HEK293T (cell line): ENCODE measurements at regions not wholly inside any gene's neighbourhood (a gene's known extent, or its start where the extent isn't known, plus 50 kb on each side); places are given as distances from the start of the nearest gene placed in this dataset.

Experiments used
- CTCF ChIA-PET: fragments of 350-600 bp; formaldehyde crosslinking; extraction: SDS; loops from one replicate; lab custom pipeline; 2021; ENCODE audit warnings: antibody characterized with exemption, inconsistent platforms; lab: Yijun Ruan, JAX
- POLR2A ChIA-PET: fragments of 350-600 bp; formaldehyde crosslinking; extraction: SDS; loops from one replicate; lab custom pipeline; 2020; ENCODE audit warnings: antibody characterized with exemption, inconsistent platforms; lab: Yijun Ruan, JAX
- DNase-seq: peaks from one replicate; pipeline ENCODE4 v3.0.0; 2012; ENCODE audit warnings: mixed read lengths; ENCODE audit errors: extremely low spot score
- ARNT ChIP-seq: fragments of 450-650 bp; IDR thresholded peaks from 2 replicates; pipeline ENCODE4 v1.6.1; 2017; ENCODE audit warnings: mild to moderate bottlenecking
- BHLHE40 ChIP-seq: fragments of 450-650 bp; IDR thresholded peaks from 2 replicates; pipeline ENCODE4 v1.6.1; 2016; ENCODE audit warnings: mild to moderate bottlenecking, moderate library complexity, borderline replicate concordance
- CTBP1 ChIP-seq: fragments of 450-650 bp; IDR thresholded peaks from 2 replicates; pipeline ENCODE4 v1.6.1; 2016; ENCODE audit warnings: borderline replicate concordance
- ELF4 ChIP-seq: fragments of 450-650 bp; IDR thresholded peaks from 2 replicates; pipeline ENCODE4 v1.6.1; 2017; ENCODE audit warnings: antibody characterized with exemption
- FOXA1 ChIP-seq: fragments of 450-650 bp; IDR thresholded peaks from 2 replicates; pipeline ENCODE4 v1.6.1; 2016; ENCODE audit warnings: mild to moderate bottlenecking
- FOXK2 ChIP-seq: fragments of 450-650 bp; IDR thresholded peaks from 2 replicates; pipeline ENCODE4 v1.6.1; 2016; ENCODE audit warnings: mild to moderate bottlenecking
- FOXM1 ChIP-seq: fragments of 450-650 bp; IDR thresholded peaks from 2 replicates; pipeline ENCODE4 v1.6.1; 2017; ENCODE audit warnings: mild to moderate bottlenecking, borderline replicate concordance
- HDGF ChIP-seq: fragments of 450-650 bp; IDR thresholded peaks from 2 replicates; pipeline ENCODE4 v1.6.1; 2017; ENCODE audit warnings: antibody characterized with exemption, borderline replicate concordance
- L3MBTL2 ChIP-seq: fragments of 450-650 bp; conservative IDR thresholded peaks from 2 replicates; pipeline ENCODE4 v1.6.1; 2016; ENCODE audit warnings: mild to moderate bottlenecking
- LEF1 ChIP-seq: fragments of 450-650 bp; IDR thresholded peaks from 2 replicates; pipeline ENCODE4 v1.6.1; 2017; ENCODE audit warnings: mild to moderate bottlenecking, borderline replicate concordance
- NFRKB ChIP-seq: fragments of 450-650 bp; IDR thresholded peaks from 2 replicates; pipeline ENCODE4 v1.6.1; 2016; ENCODE audit warnings: mild to moderate bottlenecking, moderate library complexity
- PKNOX1 ChIP-seq: fragments of 450-650 bp; IDR thresholded peaks from 2 replicates; pipeline ENCODE4 v1.6.1; 2016
- SP1 ChIP-seq: fragments of 450-650 bp; IDR thresholded peaks from 2 replicates; pipeline ENCODE4 v1.6.1; 2017
- SUZ12 ChIP-seq: fragments of 450-650 bp; IDR thresholded peaks from 2 replicates; pipeline ENCODE4 v1.6.1; 2016; ENCODE audit warnings: mild to moderate bottlenecking
- TARDBP ChIP-seq: fragments of 450-650 bp; IDR thresholded peaks from 2 replicates; pipeline ENCODE4 v1.6.1; 2016
- ZNF384 ChIP-seq: fragments of 450-650 bp; IDR thresholded peaks from 2 replicates; pipeline ENCODE4 v1.6.1; 2016

DNA sequence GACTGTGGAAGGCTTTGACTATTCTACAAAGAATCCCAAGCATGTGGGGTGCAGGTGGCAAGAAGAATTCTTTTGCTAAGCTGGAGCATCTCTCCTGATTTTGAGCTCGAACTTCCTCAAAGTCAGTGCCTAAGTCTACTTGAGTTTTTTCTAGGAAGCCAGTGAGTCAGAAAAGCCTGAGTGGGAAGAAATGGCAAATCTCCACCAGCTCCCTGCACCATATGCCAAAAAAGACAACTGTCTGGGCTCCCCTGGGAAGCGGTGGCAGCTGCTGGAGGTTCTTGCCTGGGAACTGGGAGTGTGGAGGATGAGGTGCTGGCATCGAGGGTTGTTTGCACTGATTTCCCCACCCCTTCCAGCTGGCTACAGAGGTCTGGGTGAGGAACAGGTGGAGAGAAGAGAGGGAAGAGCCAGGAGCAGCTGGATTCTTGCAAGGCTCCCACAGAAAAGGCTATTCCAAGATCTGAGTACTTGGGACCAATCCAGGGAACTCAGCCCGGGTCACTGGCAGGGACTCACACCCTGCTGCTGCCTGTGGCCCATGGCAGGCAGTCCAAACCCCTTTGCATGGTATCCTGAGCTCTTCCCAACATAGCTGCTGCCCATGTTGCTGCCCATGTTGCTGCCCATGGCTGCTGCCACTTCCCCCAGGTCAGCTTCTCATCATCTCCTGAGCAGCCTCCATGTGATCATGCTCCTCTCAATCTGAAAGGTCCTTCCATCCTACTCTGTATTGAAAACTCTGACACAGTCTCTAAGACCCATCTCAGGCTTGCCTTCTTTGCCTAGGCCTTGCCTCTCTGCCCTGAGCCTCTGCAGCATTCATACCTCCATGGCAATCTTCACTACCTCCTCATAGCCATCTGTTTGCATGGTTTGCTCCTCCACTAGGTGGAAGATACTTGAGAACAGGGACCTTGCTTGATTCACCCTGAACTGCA lies 128.3 kb upstream of the SPATS2L start:
- CTCF ChIA-PET, result no interaction called here
- DNase-seq, result no peak
- TF ChIP-seq HDGF (no peak), L3MBTL2 (no peak)
- POLR2A ChIA-PET, result no interaction called here

- TF ChIP-seq FOXK2 (no peak), CTBP1 (no peak), SP1 (no peak), NFRKB (no peak), ZNF384 (no peak), HDGF (no peak), TARDBP (no peak), BHLHE40 (no peak), ELF4 (no peak), LEF1 (no peak), SUZ12 (no peak), FOXM1 (no peak), ARNT (no peak), FOXA1 (no peak), PKNOX1 (no peak), L3MBTL2 (no peak)
- CTCF ChIA-PET, result no interaction called here
Measured at GRCh38 chr2:200179151-200179550, 127.3 kb upstream of the SPATS2L start.

GRCh38 chr2:200180943-200181342 lies 125.5 kb upstream of the SPATS2L start:
- CTCF ChIA-PET, result interaction anchor here (0.8 kb wide), 1 partner anchor 195 kb away, joined by 3 read pairs; no protein-coding TSS in a partner anchor
- no peak for TF ChIP-seq TARDBP
- TF ChIP-seq BHLHE40, result no peak
- no peak for TF ChIP-seq SP1
- TF ChIP-seq FOXK2, result no peak
- no peak for TF ChIP-seq NFRKB
- no peak for TF ChIP-seq LEF1
- no peak for TF ChIP-seq CTBP1
- TF ChIP-seq ELF4, result no peak
- TF ChIP-seq ZNF384, result no peak
- TF ChIP-seq SUZ12, result no peak
- POLR2A ChIA-PET, result no interaction called here
- no peak for DNase-seq

More at GRCh38 chr2:200179151-200179550, 127.3 kb upstream of the SPATS2L start:
- POLR2A ChIA-PET, result no interaction called here
- DNase-seq, result no peak

DNA sequence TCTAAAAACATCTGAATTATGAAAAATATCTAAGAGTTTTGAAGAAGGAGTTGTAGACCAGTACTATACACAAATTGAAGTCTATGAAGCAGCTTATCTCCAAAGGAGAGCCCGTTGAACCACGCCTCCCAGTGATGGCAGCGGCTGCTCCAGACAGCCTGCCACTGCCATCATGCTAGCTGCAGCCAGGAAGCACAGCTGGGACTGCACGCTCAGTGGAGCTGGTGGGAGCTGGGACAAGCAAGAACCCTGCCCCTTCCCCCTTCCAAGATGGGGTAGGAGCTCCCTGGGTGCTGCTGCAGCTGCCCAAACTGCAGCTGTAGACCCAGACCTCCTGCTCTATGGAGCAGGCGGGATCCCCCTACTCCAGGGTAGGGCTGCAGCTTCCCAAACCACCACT lies 124.7 kb upstream of the SPATS2L start:
- TF ChIP-seq LEF1, result no peak
- no peak for TF ChIP-seq FOXA1
- TF ChIP-seq CTBP1, result no peak
- TF ChIP-seq FOXM1, result no peak
- no peak for TF ChIP-seq HDGF
- TF ChIP-seq BHLHE40, result no peak
- no peak for TF ChIP-seq ELF4
- TF ChIP-seq PKNOX1, result no peak
- no peak for TF ChIP-seq FOXK2
- no peak for TF ChIP-seq NFRKB
- no peak for TF ChIP-seq SUZ12
- no peak for TF ChIP-seq ARNT
- no peak for TF ChIP-seq ZNF384
- TF ChIP-seq TARDBP, result no peak
- no peak for TF ChIP-seq L3MBTL2
- no peak for TF ChIP-seq SP1
- DNase-seq, result no peak
- POLR2A ChIA-PET, result no interaction called here
- CTCF ChIA-PET, result interaction anchor here (1.0 kb wide), 1 partner anchor 302 kb away, joined by 3 read pairs; no protein-coding TSS in a partner anchor

DNA sequence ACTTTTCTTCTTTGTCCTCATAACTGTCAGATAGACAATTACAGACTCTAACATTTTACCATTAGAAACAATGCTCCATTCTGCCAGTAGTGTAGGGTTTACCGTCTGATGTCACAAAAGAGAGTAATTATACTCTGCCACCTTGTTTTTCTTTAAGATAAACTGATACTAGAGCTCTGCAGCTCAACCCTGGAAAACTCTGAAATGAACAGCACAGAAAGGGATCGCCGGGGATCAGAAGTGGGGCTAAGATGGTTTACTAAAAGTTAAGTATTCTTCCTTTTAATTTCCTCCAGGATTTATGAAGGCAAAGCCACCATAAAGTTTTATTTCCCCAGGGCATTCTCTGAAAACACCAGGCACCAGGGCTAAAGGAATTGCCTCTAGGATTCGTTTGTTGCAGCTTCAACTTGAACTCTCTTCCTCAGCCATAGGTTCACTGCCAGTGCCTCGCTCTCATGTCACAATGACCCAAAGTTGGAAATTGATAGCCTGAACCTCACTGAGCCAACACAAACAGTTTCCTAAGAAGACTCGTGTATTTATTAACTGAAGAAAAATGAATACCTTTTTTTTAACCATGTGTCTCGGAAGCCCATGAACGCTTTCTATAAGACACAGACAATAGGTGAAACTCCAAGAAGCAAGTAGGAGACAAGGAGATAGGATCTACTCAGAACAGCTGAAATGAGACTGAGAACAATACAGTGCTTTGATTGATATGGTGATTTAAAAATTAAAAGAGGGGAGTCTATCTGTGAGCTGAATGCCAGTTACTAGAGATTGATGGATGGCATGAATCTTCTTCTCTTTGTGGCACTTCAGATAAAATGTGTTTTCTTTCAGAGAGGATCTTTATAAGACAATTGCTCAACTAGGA lies 121.5 kb upstream of the SPATS2L start:
- ChIA-PET CTCF (no interaction called here), POLR2A (no interaction called here)
- DNase-seq, result no peak

More for the DNA sequence above, 121.5 kb upstream of the SPATS2L start:
- TF ChIP-seq PKNOX1, result no peak
- TF ChIP-seq TARDBP, result no peak
- no peak for TF ChIP-seq LEF1
- TF ChIP-seq NFRKB, result no peak
- no peak for TF ChIP-seq BHLHE40
- no peak for TF ChIP-seq FOXA1
- no peak for TF ChIP-seq SP1
- TF ChIP-seq L3MBTL2, result no peak
- TF ChIP-seq ZNF384, result no peak
- no peak for TF ChIP-seq FOXM1
- no peak for TF ChIP-seq FOXK2
- no peak for TF ChIP-seq CTBP1
- no peak for TF ChIP-seq SUZ12
- no peak for TF ChIP-seq HDGF
- no peak for TF ChIP-seq ARNT
- TF ChIP-seq ELF4, result no peak
